NCI-H524 treated with DMSO at 0.1 percent for 48 hours (cell line): ENCODE measurements at regions not wholly inside any gene's neighbourhood (a gene's known extent, or its start where the extent isn't known, plus 50 kb on each side); places are given as distances from the start of the nearest gene placed in this dataset.
"Not testable (repeated sequence)": the region's sequence is repeated elsewhere in the genome, so short reads cannot be mapped to it uniquely, and the experiment has no call there.

Source experiments
- DNase-seq: peaks from one replicate; lab custom pipeline; 2025; lab: John Stamatoyannopoulos, UW

GRCh38 chr5:53367727-53368126 lies 112.7 kb upstream of the FST start:
- no peak for DNase-seq

GRCh38 chr5:53368516-53368915 lies 111.9 kb upstream of the FST start:
- DNase-seq, result no peak

- DNase-seq, result no peak
Observed at GRCh38 chr5:53368966-53369605, 111.3 kb upstream of the FST start.

DNA sequence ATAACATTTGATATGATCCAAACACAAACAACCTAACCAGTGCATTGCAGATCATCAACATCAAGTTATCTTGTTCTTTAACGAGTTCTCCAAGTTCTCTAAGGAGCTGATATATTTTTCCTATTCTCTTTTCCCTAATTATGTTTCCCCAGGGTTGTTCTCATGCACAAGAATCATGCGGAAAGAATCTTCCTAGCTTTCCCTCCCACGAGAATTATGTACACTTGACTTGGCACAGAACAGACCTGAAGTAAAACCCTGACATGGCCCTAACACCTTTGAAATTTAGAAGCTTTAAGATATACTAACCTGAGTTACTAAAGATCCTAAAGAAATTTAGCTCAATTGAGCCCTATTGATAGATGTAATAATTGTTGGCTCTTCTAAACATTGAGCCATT lies 110.7 kb upstream of the FST start:
- no peak for DNase-seq

GRCh38 chr5:53373451-53374158 lies 106.8 kb upstream of the FST start:
- DNase-seq, result no peak

- no peak for DNase-seq
Observed at GRCh38 chr5:53376853-53377252, 103.6 kb upstream of the FST start.

- no peak for DNase-seq
Observed at GRCh38 chr5:53378190-53378589, 102.2 kb upstream of the FST start.

- no peak for DNase-seq
Observed at GRCh38 chr5:53378590-53379247, 101.7 kb upstream of the FST start.

DNA sequence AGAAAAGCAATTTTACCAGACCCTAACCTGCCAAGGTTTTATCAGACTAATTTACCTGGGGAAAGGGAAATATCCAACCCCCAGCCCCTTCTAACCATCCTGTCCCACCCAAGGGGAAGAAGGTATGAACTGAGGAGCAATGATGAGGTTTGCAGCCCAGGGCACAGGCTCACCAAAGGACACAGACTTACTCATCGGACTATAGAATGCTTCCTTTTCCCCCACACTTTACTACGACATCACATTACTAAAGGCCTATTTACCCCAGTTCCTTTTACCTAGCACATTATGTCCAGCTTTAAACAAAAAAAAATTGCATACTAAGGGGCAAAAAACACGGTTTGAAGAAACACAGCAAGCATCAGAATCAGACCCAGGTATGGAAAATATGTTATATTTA lies 94.1 kb upstream of the FST start:
- DNase-seq, result no peak

DNA sequence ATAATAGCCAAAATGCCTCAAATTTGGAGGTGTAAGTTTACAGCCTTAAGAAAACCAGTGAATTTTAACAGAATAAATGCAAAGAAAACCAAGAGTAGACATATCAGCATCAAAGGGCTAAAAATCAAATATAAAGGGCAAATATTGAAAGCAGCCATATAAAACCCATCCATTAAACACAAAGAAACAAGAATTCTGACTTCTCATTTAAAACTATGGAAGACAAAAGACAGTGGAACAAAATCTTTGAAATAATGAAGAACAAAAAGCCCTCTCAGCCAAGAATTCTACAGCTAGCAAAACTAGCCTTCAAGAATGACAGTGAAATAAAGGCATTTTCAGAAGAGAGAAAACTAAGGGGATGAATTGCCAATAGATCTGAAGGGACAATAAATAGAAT lies 91.3 kb upstream of the FST start:
- DNase-seq, result no peak

DNA sequence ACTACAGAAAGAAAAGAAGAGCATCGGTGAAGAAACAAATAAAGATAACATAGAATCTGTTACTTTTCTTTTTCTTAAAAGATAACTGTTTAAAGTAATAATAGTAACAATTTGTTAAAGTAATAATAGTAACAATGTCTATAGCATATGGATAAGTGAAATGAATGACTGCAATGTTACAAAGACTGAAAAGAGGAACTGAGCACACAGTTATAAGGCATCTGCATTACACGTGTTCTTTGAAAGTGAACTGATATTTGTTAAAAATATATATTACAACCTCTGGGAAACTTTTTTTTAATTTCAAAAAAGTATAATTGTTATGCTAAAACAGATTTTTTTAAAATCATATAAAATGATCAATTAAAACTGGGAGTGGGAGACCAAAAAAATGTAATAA lies 88.4 kb upstream of the FST start:
- DNase-seq, result no peak

GRCh38 chr5:53394808-53395207 lies 85.6 kb upstream of the FST start:
- no peak for DNase-seq

GRCh38 chr5:53397141-53397757 lies 83.2 kb upstream of the FST start:
- no peak for DNase-seq

GRCh38 chr5:53397845-53398244 lies 82.6 kb upstream of the FST start:
- no peak for DNase-seq

DNA sequence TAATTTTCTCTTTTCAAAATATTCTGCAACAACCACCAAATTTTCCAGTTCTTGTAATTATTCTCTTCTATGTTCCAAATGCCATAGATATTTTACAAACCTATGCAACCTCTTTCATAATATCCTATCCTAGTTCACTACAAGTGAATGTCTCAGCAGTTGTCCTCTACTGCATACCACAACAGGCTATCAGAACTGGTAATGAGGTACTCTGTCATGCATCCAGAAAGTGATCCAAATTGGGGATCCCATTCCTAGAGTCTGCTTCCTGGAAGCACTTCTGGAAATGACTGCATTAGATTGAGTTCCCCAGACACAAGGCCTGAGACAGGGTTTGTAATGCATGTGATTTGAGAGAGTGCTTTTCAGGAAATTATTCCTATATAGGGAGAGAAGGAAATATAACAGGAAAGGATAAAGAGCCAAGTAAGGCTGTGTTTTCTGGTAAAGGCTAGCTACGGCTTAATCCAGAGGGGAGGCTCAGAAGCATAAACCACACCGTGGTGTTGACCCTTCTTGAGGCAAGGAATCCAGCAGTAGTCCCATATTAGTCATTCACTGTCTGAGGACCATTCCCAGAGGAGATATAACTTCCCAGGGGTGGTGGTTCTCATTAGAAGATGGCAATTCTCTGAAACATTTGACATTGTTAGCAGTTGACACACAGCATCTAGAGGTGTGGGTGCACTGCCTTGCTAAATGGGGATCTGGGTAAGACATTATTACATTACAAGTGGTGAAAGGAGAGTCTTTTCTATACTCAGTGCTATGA lies 80.3 kb upstream of the FST start:
- no peak for DNase-seq

GRCh38 chr5:53403291-53403690 lies 77.1 kb upstream of the FST start:
- DNase-seq, result no peak

- DNase-seq, result no peak
Observed at GRCh38 chr5:53403758-53404157, 76.7 kb upstream of the FST start.

- no peak for DNase-seq
Observed at GRCh38 chr5:53405396-53405795, 75.0 kb upstream of the FST start.

DNA sequence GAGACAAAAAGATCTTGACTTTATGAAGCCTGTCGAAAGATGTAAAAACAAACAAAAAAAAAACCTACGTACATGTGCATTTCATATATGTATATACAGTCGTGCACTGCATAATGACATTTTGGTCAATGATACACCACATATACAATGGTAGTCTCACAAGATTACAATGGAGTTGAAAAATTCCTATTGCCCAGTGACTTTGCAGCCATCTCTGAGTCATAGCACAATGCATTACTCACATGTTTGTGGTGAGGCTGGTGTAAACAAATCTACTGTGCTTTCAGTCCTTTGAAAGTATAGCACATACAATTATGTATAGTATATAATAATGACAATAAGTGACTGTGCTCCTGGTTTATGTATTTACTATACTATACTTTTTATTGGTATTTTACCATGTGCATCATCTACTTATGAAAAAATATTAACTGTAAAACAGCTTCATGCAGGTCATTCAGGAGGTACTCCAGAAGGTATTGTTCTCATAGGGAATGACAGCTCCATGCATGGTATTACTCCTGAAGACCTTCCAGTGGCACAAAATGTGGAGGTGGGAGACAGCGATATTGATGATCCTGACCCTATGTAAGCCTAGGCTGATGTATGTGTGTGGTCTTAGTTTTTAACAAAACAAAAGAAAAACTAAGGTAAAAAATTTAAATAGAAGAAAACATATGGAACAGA lies 73.7 kb upstream of the FST start:
- DNase-seq, result no peak

DNA sequence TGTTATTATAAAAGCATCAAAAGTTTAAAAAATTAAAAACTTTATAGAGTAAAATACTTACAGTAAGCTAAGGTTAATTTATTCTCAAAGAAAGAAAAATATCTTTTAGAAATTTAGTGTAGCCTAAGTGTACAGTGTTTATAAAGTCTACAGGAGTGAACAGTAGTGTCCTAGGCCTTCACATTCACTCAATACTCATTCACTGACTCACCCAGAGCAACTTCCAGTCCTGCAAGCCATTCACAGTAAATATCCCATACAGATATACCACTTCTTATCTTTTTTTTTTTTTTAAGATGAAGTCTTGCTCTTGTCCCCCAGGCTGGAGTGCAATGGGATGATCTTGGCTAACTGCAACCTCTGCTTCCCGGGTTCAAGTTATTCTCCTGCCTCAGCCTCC lies 73.1 kb upstream of the FST start:
- no peak for DNase-seq

- DNase-seq, result no peak
Observed at GRCh38 chr5:53411388-53411787, 69.0 kb upstream of the FST start.

DNA sequence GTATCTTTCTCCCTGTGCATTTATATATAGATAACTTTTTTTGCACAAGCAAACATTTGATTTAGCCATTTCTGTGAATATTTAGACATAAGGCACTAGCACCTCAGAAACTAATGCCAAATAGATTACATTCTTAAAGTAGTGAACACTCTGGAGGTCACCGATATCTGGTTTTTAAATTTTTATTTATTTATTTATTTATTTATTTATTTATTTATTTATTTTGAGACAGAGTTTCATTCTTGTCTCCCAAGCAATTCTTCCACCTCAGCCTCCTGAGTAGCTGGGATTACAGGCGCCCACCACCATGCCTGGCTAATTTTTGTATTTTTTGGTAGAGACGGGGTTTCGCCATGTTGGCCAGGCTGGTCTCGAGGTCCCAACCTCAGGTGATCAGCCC lies 67.9 kb upstream of the FST start:
- not testable (repeated sequence) for DNase-seq
